Trophoblast cell (in vitro differentiated cells and primary cell): ENCODE measurements at regions not wholly inside any gene's neighbourhood (a gene's known extent, or its start where the extent isn't known, plus 50 kb on each side); places are given as distances from the start of the nearest gene placed in this dataset.
A peak's percentile ranks its signal among the peaks of the same experiment; 100 is the strongest.
"Not testable (repeated sequence)": the region's sequence is repeated elsewhere in the genome, so short reads cannot be mapped to it uniquely, and the experiment has no call there.

ENCODE experiments used
- DNase-seq, 2 donors: peaks; one replicate each; pipeline ENCODE4 v3.0.0-alpha.2; 2016
- H2AFZ ChIP-seq: 2 replicates; pipeline ENCODE4 v1.6.1; 2013; ENCODE audit warnings: low read length, moderate library complexity, mild to moderate bottlenecking; ENCODE audit not compliant: insufficient read depth, poor library complexity
- H2AK5ac ChIP-seq: 2 replicates; pipeline ENCODE4 v1.6.1; 2013; ENCODE audit warnings: mild to moderate bottlenecking, low read length
- H2BK120ac ChIP-seq: 2 replicates; pipeline ENCODE4 v1.6.1; 2013; ENCODE audit warnings: low read length, mild to moderate bottlenecking, moderate library complexity; ENCODE audit not compliant: insufficient read depth, poor library complexity
- H2BK12ac ChIP-seq: 2 replicates; pipeline ENCODE4 v1.6.1; 2013; ENCODE audit warnings: mild to moderate bottlenecking, low read length, moderate library complexity
- H2BK5ac ChIP-seq: 2 replicates; pipeline ENCODE4 v1.6.1; 2013; ENCODE audit warnings: low read length, low read depth, moderate library complexity, mild to moderate bottlenecking; ENCODE audit not compliant: poor library complexity
- H3K14ac ChIP-seq: 2 replicates; pipeline ENCODE4 v1.6.1; 2013; ENCODE audit warnings: mild to moderate bottlenecking, low read length
- H3K18ac ChIP-seq: 2 replicates; pipeline ENCODE4 v1.6.1; 2013; ENCODE audit warnings: mild to moderate bottlenecking, low read length
- H3K23ac ChIP-seq: 2 replicates; pipeline ENCODE4 v1.6.1; 2013; ENCODE audit warnings: low read length
- H3K27ac ChIP-seq: 2 replicates; pipeline ENCODE4 v1.5.1; 2013; ENCODE audit warnings: low read depth, mild to moderate bottlenecking, inconsistent platforms, low read length, moderate library complexity
- H3K27me3 ChIP-seq: 2 replicates; pipeline ENCODE4 v1.6.1; 2013; ENCODE audit warnings: inconsistent platforms, mild to moderate bottlenecking, low read length, moderate library complexity; ENCODE audit not compliant: insufficient read depth
- H3K36me3 ChIP-seq, 2 experiments: 1 replicate in 1 of 2; 2 replicates in 1 of 2; pipeline ENCODE4 v1.6.1; 2013; ENCODE audit warnings: low read length in 2 of 2, mild to moderate bottlenecking in 2 of 2, moderate library complexity in 1 of 2; ENCODE audit not compliant: insufficient read depth in 2 of 2, control insufficient read depth in 1 of 2
- H3K4ac ChIP-seq: 2 replicates; pipeline ENCODE4 v1.6.1; 2013; ENCODE audit warnings: low read depth, mild to moderate bottlenecking, low read length, moderate library complexity
- H3K4me1 ChIP-seq, 2 experiments: 1 replicate in 1 of 2; 2 replicates in 1 of 2; pipeline ENCODE4 v1.6.1; 2013; ENCODE audit warnings: low read length in 2 of 2, mild to moderate bottlenecking in 2 of 2, moderate library complexity in 1 of 2; ENCODE audit not compliant: insufficient read depth in 2 of 2, control insufficient read depth in 1 of 2
- H3K4me2 ChIP-seq: 2 replicates; pipeline ENCODE4 v1.6.1; 2013; ENCODE audit warnings: inconsistent platforms, mild to moderate bottlenecking, low read length, moderate library complexity
- H3K4me3 ChIP-seq: 2 replicates; pipeline ENCODE4 v1.5.1; 2013; ENCODE audit warnings: mild to moderate bottlenecking, low read depth, low read length, inconsistent platforms
- H3K79me1 ChIP-seq: one replicate; pipeline ENCODE4 v1.6.1; 2013; ENCODE audit warnings: low read length
- H3K79me2 ChIP-seq: 2 replicates; pipeline ENCODE4 v1.6.1; 2013; ENCODE audit warnings: low read length, mild to moderate bottlenecking; ENCODE audit not compliant: control insufficient read depth, insufficient read depth, poor library complexity
- H3K9ac ChIP-seq: 2 replicates; pipeline ENCODE4 v1.6.1; 2013; ENCODE audit warnings: mild to moderate bottlenecking, low read length
- H3K9me3 ChIP-seq: 2 replicates; pipeline ENCODE4 v1.6.1; 2013; ENCODE audit warnings: low read depth, mild to moderate bottlenecking, control low read depth, inconsistent platforms, low read length; ENCODE audit not compliant: insufficient read depth
- H4K12ac ChIP-seq: 2 replicates; pipeline ENCODE4 v1.6.1; 2013; ENCODE audit warnings: low read depth, mild to moderate bottlenecking, low read length, moderate library complexity
- H4K8ac ChIP-seq: 2 replicates; pipeline ENCODE4 v1.6.1; 2013; ENCODE audit warnings: low read depth, mild to moderate bottlenecking, low read length, moderate library complexity
- H4K91ac ChIP-seq: one replicate; pipeline ENCODE4 v1.6.1; 2013; ENCODE audit warnings: low read depth, mild to moderate bottlenecking, low read length, moderate library complexity
- WGBS: extraction: QIAGEN DNeasy Blood & Tissue Kit; methylation state at CpG from one replicate; pipeline ENCODE4 v1.1.7; 2013; ENCODE audit warnings: missing lambda C conversion rate; ENCODE audit not compliant: insufficient read length, insufficient coverage; ENCODE audit errors: extremely low coverage; 5-methylcytosine and 5-hydroxymethylcytosine counted together

GRCh38 chr7:142494021-142494420 lies 236.2 kb upstream of the PRSS58 start:
- Histone ChIP-seq H3K4me2 (no peak overlapping the region), H2AFZ (no peak overlapping the region), H2AK5ac (no peak overlapping the region), H2BK12ac (no peak overlapping the region), H3K79me2 (no peaks in the 10 kb centered on the region), H3K18ac (no peak overlapping the region), H4K8ac (no peak overlapping the region), H3K36me3 (no peaks in the 10 kb centered on the region), H3K4me1 (peaks cover 0 to 2% of the 10 kb centered on the region in 2 experiments), H4K91ac (no peak overlapping the region), H3K79me1 (no peaks in the 10 kb centered on the region), H3K14ac (no peak overlapping the region), H2BK5ac (peak overlapping the region; percentile 27), H3K9ac (no peak overlapping the region), H3K27ac (no peak overlapping the region), H3K4ac (no peak overlapping the region), H4K12ac (no peak overlapping the region), H2BK120ac (no peak overlapping the region), H3K9me3 (no peaks in the 10 kb centered on the region), H3K4me3 (no peak overlapping the region), H3K27me3 (no peaks in the 10 kb centered on the region), H3K23ac (no peak overlapping the region)
- DNase-seq = peak in 1 of 2 donors; percentile 28
- WGBS = no CpG with 5 or more reads among the region's 2 CpGs

- Histone ChIP-seq H2AK5ac (no peak overlapping the region), H3K4ac (no peak overlapping the region), H4K91ac (no peak overlapping the region), H3K36me3 (no peaks in the 10 kb centered on the region), H3K4me1 (peaks cover 11% of the 10 kb centered on the region in 2 experiments), H3K27me3 (no peaks in the 10 kb centered on the region), H2BK5ac (no peak overlapping the region), H2AFZ (no peak overlapping the region), H3K23ac (no peak overlapping the region), H4K8ac (no peak overlapping the region), H3K79me1 (no peaks in the 10 kb centered on the region), H4K12ac (no peak overlapping the region), H3K4me2 (no peak overlapping the region), H3K4me3 (no peak overlapping the region), H3K27ac (no peak overlapping the region), H3K14ac (no peak overlapping the region), H2BK12ac (peak overlapping the region; percentile 41), H3K9me3 (no peaks in the 10 kb centered on the region), H3K18ac (no peak overlapping the region), H3K9ac (no peak overlapping the region), H2BK120ac (no peak overlapping the region), H3K79me2 (no peaks in the 10 kb centered on the region)
- no peak for DNase-seq
- no CpG with 5 or more reads among the region's 7 CpGs for WGBS
Observed at GRCh38 chr7:142488842-142489241, 231.0 kb upstream of the PRSS58 start.

GRCh38 chr7:142488036-142488633 lies 230.3 kb upstream of the PRSS58 start:
- peak overlapping the region; percentile 0 for H3K18ac ChIP-seq

GRCh38 chr7:142487565-142487964 lies 229.7 kb upstream of the PRSS58 start:
- H3K79me2 ChIP-seq, H3K23ac ChIP-seq: not testable (repeated sequence)
- H4K91ac ChIP-seq = peak overlapping the region; percentile 40

More at GRCh38 chr7:142488036-142488633, 230.3 kb upstream of the PRSS58 start:
- Histone ChIP-seq H3K4ac (no peak overlapping the region), H3K9me3 (no peaks in the 10 kb centered on the region), H3K14ac (no peak overlapping the region), H3K27me3 (no peaks in the 10 kb centered on the region), H3K27ac (no peak overlapping the region), H3K4me3 (no peak overlapping the region), H3K4me2 (no peak overlapping the region), H3K4me1 (peaks cover 11% of the 10 kb centered on the region in 2 experiments), H4K8ac (no peak overlapping the region), H3K23ac (no peak overlapping the region), H2AFZ (no peak overlapping the region), H2BK5ac (no peak overlapping the region), H3K79me2 (no peaks in the 10 kb centered on the region), H2BK120ac (no peak overlapping the region), H2BK12ac (no peak overlapping the region), H3K79me1 (no peaks in the 10 kb centered on the region), H4K91ac (peak overlapping the region; percentile 40), H4K12ac (no peak overlapping the region), H2AK5ac (no peak overlapping the region), H3K9ac (no peak overlapping the region), H3K36me3 (no peaks in the 10 kb centered on the region)
- no CpG with 5 or more reads among the region's 10 CpGs for WGBS
- no peak for DNase-seq

More at GRCh38 chr7:142487565-142487964, 229.7 kb upstream of the PRSS58 start:
- H3K36me3 ChIP-seq, H3K4ac ChIP-seq, H3K79me1 ChIP-seq, H3K9ac ChIP-seq, H4K12ac ChIP-seq, H2AK5ac ChIP-seq, H2BK120ac ChIP-seq, H2AFZ ChIP-seq, H3K27ac ChIP-seq, H3K4me2 ChIP-seq, H3K14ac ChIP-seq, H3K4me3 ChIP-seq, DNase-seq, H3K27me3 ChIP-seq, H4K8ac ChIP-seq, H3K9me3 ChIP-seq: not testable (repeated sequence)
- H2BK5ac ChIP-seq = peak overlapping the region; percentile 3
- peak overlapping the region; percentile 0 for H3K18ac ChIP-seq
- no CpG with 5 or more reads among the region's 4 CpGs for WGBS
- H3K4me1 ChIP-seq = peaks cover 11% of the 10 kb centered on the region in 2 experiments
- H2BK12ac ChIP-seq = peak overlapping the region; percentile 27
